ENCODE measurements at regions not wholly inside any gene's neighbourhood (a gene's known extent, or its start where the extent isn't known, plus 50 kb on each side); places are given as distances from the start of the nearest gene placed in this dataset.

GRCh38 chr16:86353948-86354347 lies 156.4 kb upstream of the FOXF1 start:
- dilution Hi-C loops (cut with MboI; ENCODE audit: extremely low pct_ligation_motif_present, low sequenced_read_pairs): no loop called here
- Histone ChIP-seq H3K27ac (ENCODE audit: control insufficient read depth, insufficient read depth, low read length) (no peak overlapping the region), H3K4me2 (ENCODE audit: control insufficient read depth, extremely low read depth, insufficient read depth, low read depth, low read length) (no peak overlapping the region), H3K9ac (ENCODE audit: control insufficient read depth, extremely low read depth, insufficient read depth, low read length) (no peak overlapping the region), H3K9me1 (ENCODE audit: control insufficient read depth, extremely low read depth, insufficient read depth, low read length) (no peaks in the 10 kb centered on the region), H3K4me1 (ENCODE audit: control insufficient read depth, extremely low read depth, insufficient read depth, low read length) (no peaks in the 10 kb centered on the region), H3K27me3 (ENCODE audit: control insufficient read depth, extremely low read depth, insufficient read depth, low read length) (no peaks in the 10 kb centered on the region), H3K9me3 (ENCODE audit: control insufficient read depth, low read depth, low read length) (no peaks in the 10 kb centered on the region), H2AFZ (ENCODE audit: control insufficient read depth, low read length) (no peak overlapping the region), H4K20me1 (ENCODE audit: control insufficient read depth, extremely low read depth, insufficient read depth, low read length) (no peaks in the 10 kb centered on the region), H3K36me3 (ENCODE audit: control insufficient read depth in 2 of 2, extremely low read depth in 1 of 2, insufficient read depth in 2 of 2, low read length in 2 of 2) (no peaks in the 10 kb centered on the region), H3K79me2 (ENCODE audit: control insufficient read depth, insufficient read depth, low read length) (no peaks in the 10 kb centered on the region), H3K4me3 (ENCODE audit: control insufficient read depth in 2 of 3, extremely low read depth in 1 of 3, insufficient read depth in 2 of 3, low read depth in 1 of 3, low read length in 3 of 3) (no peak overlapping the region)
- FAIRE-seq: no peak
- no peak for DNase-seq (ENCODE audit: low read depth, low spot score)
- no peak for TF ChIP-seq EZH2 (IDR thresholded peaks at IDR 0.05; ENCODE audit: low read length)
- no peak for TF ChIP-seq CTCF (optimal IDR thresholded peaks at IDR 0.05 in 1 of 3, IDR thresholded peaks at IDR 0.05 in 1 of 3, conservative IDR thresholded peaks at IDR 0.05 in 1 of 3; ENCODE audit: extremely low read depth in 1 of 3, insufficient read depth in 2 of 3, low read length in 3 of 3)

DNA sequence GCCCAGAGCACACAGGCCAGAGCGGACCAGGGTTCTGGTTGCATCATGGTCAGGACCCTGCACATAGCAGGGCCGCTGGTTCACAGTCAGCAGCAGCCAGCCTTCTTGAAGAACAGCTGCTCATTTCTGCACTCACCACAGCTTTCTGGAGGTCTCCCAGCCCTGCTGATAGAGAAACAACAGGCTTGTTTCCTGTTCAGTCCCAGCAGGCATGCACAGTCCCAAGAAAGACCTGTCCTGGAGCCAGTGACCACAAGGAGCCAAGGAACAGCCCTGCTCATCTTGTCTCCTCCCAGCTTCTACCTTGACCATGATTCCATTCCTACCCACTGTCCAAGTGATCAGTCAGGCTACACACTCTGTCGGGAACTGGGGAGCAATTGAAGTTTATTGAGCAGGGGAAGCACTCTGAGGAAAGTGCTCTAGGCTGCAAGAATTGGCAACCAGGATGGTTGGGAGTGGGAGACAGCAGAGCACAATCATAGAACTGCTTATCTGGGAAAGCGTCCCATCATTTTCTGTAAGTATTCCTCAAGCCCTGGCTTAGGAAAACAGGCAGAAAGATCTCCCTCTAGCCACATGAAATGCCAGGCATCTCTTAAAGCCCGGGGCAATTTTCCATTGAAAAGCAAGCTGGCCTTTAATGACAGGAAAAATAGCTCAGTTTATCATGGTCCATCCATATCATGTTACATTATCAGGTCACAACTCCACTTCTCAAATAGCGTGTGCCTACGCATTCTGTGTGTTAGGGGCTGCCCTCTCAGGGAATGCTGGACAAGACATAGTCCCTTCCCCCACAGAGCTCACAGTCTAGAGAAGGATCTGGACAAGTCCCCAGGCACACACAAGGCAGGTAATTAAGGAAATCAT lies 155.4 kb upstream of the FOXF1 start:
- dilution Hi-C loops (cut with MboI; ENCODE audit: extremely low pct_ligation_motif_present, low sequenced_read_pairs): no loop called here
- no peak for FAIRE-seq
- no peaks in the 10 kb centered on the region for H3K27me3 ChIP-seq (ENCODE audit: control insufficient read depth, extremely low read depth, insufficient read depth, low read length)
- H3K9me1 ChIP-seq (ENCODE audit: control insufficient read depth, extremely low read depth, insufficient read depth, low read length): no peaks in the 10 kb centered on the region
- no peak overlapping the region for H2AFZ ChIP-seq (ENCODE audit: control insufficient read depth, low read length)
- no peaks in the 10 kb centered on the region for H3K4me1 ChIP-seq (ENCODE audit: control insufficient read depth, extremely low read depth, insufficient read depth, low read length)
- no peak overlapping the region for H3K4me2 ChIP-seq (ENCODE audit: control insufficient read depth, extremely low read depth, insufficient read depth, low read depth, low read length)
- H3K36me3 ChIP-seq (ENCODE audit: control insufficient read depth in 2 of 2, extremely low read depth in 1 of 2, insufficient read depth in 2 of 2, low read length in 2 of 2): no peaks in the 10 kb centered on the region
- H3K27ac ChIP-seq (ENCODE audit: control insufficient read depth, insufficient read depth, low read length): no peak overlapping the region
- no peaks in the 10 kb centered on the region for H3K9me3 ChIP-seq (ENCODE audit: control insufficient read depth, low read depth, low read length)
- no peaks in the 10 kb centered on the region for H4K20me1 ChIP-seq (ENCODE audit: control insufficient read depth, extremely low read depth, insufficient read depth, low read length)
- no peak overlapping the region for H3K9ac ChIP-seq (ENCODE audit: control insufficient read depth, extremely low read depth, insufficient read depth, low read length)
- no peak for DNase-seq (ENCODE audit: low read depth, low spot score)
- H3K79me2 ChIP-seq (ENCODE audit: control insufficient read depth, insufficient read depth, low read length): no peaks in the 10 kb centered on the region
- TF ChIP-seq EZH2 (IDR thresholded peaks at IDR 0.05; ENCODE audit: low read length): no peak
- no peak for TF ChIP-seq CTCF (optimal IDR thresholded peaks at IDR 0.05 in 1 of 3, IDR thresholded peaks at IDR 0.05 in 1 of 3, conservative IDR thresholded peaks at IDR 0.05 in 1 of 3; ENCODE audit: extremely low read depth in 1 of 3, insufficient read depth in 2 of 3, low read length in 3 of 3)
- H3K4me3 ChIP-seq (ENCODE audit: control insufficient read depth in 2 of 3, extremely low read depth in 1 of 3, insufficient read depth in 2 of 3, low read depth in 1 of 3, low read length in 3 of 3): no peak overlapping the region

Measured in keratinocyte (primary cell).